NB4 (cell line): ENCODE measurements at regions not wholly inside any gene's neighbourhood (a gene's known extent, or its start where the extent isn't known, plus 50 kb on each side); places are given as distances from the start of the nearest gene placed in this dataset.

Experiments
- DNase-seq: peaks from one replicate; pipeline ENCODE4 v3.0.0; 2010; ENCODE audit warnings: low read depth
- H3K4me3 ChIP-seq: one replicate; pipeline ENCODE4 v1.5.1; 2011; ENCODE audit warnings: mild to moderate bottlenecking, low read depth, low read length, moderate library complexity
- MAX ChIP-seq: IDR thresholded peaks from 2 replicates; pipeline ENCODE4 v1.6.1; 2011; ENCODE audit warnings: low read depth, low read length
- MYC ChIP-seq: IDR thresholded peaks from 2 replicates; pipeline ENCODE4 v1.6.1; 2011; ENCODE audit warnings: low read depth, low read length
- POLR2A ChIP-seq: IDR thresholded peaks from 2 replicates; pipeline ENCODE4 v1.6.1; 2011; ENCODE audit warnings: mild to moderate bottlenecking; ENCODE audit not compliant: insufficient read length; ENCODE audit errors: extremely low read depth
- TF ChIP-seq, protein P1 (sequence below): IDR thresholded peaks from one replicate; pipeline ENCODE4 v1.5.1; 2012; ENCODE audit warnings: low read depth, low read length

GRCh38 chrX:109841257-109841656 is 108.2 kb upstream of the ACSL4 start:
- TF ChIP-seq POLR2A (no peak), MAX (no peak), MYC (no peak)
- TF ChIP-seq, protein P1, sequence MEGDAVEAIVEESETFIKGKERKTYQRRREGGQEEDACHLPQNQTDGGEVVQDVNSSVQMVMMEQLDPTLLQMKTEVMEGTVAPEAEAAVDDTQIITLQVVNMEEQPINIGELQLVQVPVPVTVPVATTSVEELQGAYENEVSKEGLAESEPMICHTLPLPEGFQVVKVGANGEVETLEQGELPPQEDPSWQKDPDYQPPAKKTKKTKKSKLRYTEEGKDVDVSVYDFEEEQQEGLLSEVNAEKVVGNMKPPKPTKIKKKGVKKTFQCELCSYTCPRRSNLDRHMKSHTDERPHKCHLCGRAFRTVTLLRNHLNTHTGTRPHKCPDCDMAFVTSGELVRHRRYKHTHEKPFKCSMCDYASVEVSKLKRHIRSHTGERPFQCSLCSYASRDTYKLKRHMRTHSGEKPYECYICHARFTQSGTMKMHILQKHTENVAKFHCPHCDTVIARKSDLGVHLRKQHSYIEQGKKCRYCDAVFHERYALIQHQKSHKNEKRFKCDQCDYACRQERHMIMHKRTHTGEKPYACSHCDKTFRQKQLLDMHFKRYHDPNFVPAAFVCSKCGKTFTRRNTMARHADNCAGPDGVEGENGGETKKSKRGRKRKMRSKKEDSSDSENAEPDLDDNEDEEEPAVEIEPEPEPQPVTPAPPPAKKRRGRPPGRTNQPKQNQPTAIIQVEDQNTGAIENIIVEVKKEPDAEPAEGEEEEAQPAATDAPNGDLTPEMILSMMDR, result no peak
- no peak for DNase-seq
- no peak overlapping the region for H3K4me3 ChIP-seq

DNA sequence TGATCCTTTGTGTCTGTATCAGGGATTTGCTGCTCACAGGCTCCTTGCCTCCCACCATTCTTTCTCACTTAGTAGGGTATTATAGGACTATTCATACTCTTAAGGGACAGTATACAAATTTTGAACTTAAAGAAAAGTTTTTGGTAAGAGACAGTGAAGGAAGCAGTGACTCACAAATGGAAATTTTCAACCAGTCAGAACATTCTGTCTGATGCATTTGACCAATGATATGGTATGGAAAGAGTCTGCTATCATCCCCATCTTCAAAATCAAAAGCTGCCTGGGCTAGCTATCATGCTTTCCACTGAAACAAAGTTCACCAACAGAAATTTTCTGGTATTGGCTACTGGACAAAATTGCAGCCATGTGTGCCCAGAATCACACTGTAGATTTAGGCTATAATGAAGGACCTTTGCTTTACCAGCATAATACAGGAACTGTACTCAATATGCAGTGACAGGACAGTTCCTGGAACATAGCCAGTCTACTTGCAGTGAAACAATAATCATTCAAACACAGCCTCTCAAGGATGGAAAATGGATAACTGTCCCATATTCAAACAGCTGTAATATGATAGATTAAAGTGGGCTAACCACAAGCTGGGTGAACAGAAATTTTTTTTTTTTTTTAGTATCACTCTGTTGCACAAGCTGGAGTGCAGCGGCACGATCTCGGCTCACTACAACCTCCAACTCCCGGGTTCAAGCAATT is 109.0 kb upstream of the ACSL4 start:
- DNase-seq, result no peak
- TF ChIP-seq MYC (no peak), POLR2A (no peak), MAX (no peak)
- TF ChIP-seq, protein P1, result no peak

DNA sequence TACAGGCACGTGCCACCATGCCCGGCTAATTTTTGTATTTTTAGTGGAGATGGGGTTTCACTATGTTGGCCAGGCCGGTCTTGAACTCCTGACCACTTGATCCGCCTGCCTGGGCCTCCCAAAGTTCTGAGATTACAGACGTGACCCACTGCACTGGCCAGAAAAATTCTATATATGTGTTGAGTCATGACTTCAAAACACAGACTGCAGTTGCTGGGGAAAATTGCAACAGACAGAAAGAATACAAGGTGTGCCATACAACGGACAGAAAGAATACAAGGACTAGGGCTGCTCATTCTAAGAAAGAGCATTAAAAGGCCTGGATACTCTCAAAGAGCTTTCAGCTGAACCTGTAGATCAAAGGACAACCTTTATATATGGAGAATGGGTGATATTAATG is 109.6 kb upstream of the ACSL4 start:
- H3K4me3 ChIP-seq, result no peak overlapping the region
- TF ChIP-seq POLR2A (no peak), MAX (no peak), MYC (no peak)
- TF ChIP-seq, protein P1, result no peak
- no peak for DNase-seq

More for the DNA sequence above, 109.0 kb upstream of the ACSL4 start:
- no peak overlapping the region for H3K4me3 ChIP-seq

GRCh38 chrX:109843963-109844751 is 111.1 kb upstream of the ACSL4 start:
- TF ChIP-seq MYC, result no peak
- TF ChIP-seq MAX, result no peak
- no peak for TF ChIP-seq POLR2A
- TF ChIP-seq, protein P1, result no peak
- peak; percentile 16 for DNase-seq
- H3K4me3 ChIP-seq, result no peak overlapping the region

GRCh38 chrX:109844986-109845385 is 111.9 kb upstream of the ACSL4 start:
- no peak for DNase-seq
- H3K4me3 ChIP-seq, result no peak overlapping the region
- no peak for TF ChIP-seq POLR2A
- no peak for TF ChIP-seq MAX

DNA sequence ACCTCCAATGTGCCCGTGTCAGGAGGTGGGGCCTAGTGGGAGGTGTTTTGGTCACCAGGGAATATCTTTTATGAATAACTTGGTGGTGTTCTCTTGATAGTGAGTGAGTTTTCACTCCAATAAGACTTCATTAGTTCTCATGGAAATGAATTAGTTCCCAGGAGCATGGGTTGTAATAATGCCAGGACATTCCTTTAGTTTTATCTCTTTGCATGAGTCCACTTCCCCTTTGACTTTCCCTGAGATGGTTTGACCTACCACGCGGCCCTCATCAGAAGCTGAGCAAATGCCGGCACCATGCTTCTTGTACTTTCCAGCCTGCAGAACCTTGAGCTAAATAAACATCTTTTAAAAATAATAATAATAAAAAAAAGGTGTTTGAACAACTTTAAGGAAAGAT is 112.9 kb upstream of the ACSL4 start:
- no peak overlapping the region for H3K4me3 ChIP-seq
- TF ChIP-seq MAX, result no peak
- TF ChIP-seq, protein P1, result no peak
- TF ChIP-seq MYC, result no peak
- TF ChIP-seq POLR2A, result no peak
- DNase-seq, result no peak
